NCI-H1694 treated with DMSO at 0.1 percent for 48 hours (cell line): ENCODE measurements at regions not wholly inside any gene's neighbourhood (a gene's known extent, or its start where the extent isn't known, plus 50 kb on each side); places are given as distances from the start of the nearest gene placed in this dataset.
"Not testable (repeated sequence)": the region's sequence is repeated elsewhere in the genome, so short reads cannot be mapped to it uniquely, and the experiment has no call there.

Experiments
- DNase-seq: peaks from one replicate; lab custom pipeline; 2025; lab: John Stamatoyannopoulos, UW

- no peak for DNase-seq
Observed at GRCh38 chr6:15953152-15953880, 175.6 kb upstream of the MYLIP start.

GRCh38 chr6:15952231-15953151 lies 176.4 kb upstream of the MYLIP start:
- DNase-seq, result no peak

- no peak for DNase-seq
Observed at GRCh38 chr6:15950962-15951569, 177.8 kb upstream of the MYLIP start.

GRCh38 chr6:15949982-15950381 lies 178.9 kb upstream of the MYLIP start:
- DNase-seq, result no peak

GRCh38 chr6:15948930-15949900 lies 179.7 kb upstream of the MYLIP start:
- peak; percentile 25 for DNase-seq

GRCh38 chr6:15947923-15948322 lies 181.0 kb upstream of the MYLIP start:
- no peak for DNase-seq

GRCh38 chr6:15947436-15947835 lies 181.4 kb upstream of the MYLIP start:
- DNase-seq, result no peak

GRCh38 chr6:15946701-15947385 lies 182.0 kb upstream of the MYLIP start:
- no peak for DNase-seq

GRCh38 chr6:15945593-15946159 lies 183.2 kb upstream of the MYLIP start:
- DNase-seq, result no peak

- no peak for DNase-seq
Observed at GRCh38 chr6:15943423-15943822, 185.5 kb upstream of the MYLIP start.

GRCh38 chr6:15941168-15941567 lies 187.7 kb upstream of the MYLIP start:
- no peak for DNase-seq

GRCh38 chr6:15938107-15938506 lies 190.8 kb upstream of the MYLIP start:
- no peak for DNase-seq

GRCh38 chr6:15937602-15938001 lies 191.3 kb upstream of the MYLIP start:
- no peak for DNase-seq

GRCh38 chr6:15936503-15936902 lies 192.4 kb upstream of the MYLIP start:
- DNase-seq, result no peak

GRCh38 chr6:15935661-15936060 lies 193.2 kb upstream of the MYLIP start:
- no peak for DNase-seq

- DNase-seq, result not testable (repeated sequence)
Observed at GRCh38 chr6:15931697-15932096, 197.2 kb upstream of the MYLIP start.

- no peak for DNase-seq
Observed at GRCh38 chr6:15930207-15930606, 198.7 kb upstream of the MYLIP start.

- no peak for DNase-seq
Observed at GRCh38 chr6:15929685-15930084, 199.2 kb upstream of the MYLIP start.

- DNase-seq, result no peak
Observed at GRCh38 chr6:15927531-15928225, 201.2 kb upstream of the MYLIP start.

- DNase-seq, result no peak
Observed at GRCh38 chr6:15926256-15926655, 202.6 kb upstream of the MYLIP start.
